ENCODE measurements at regions not wholly inside any gene's neighbourhood (a gene's known extent, or its start where the extent isn't known, plus 50 kb on each side); places are given as distances from the start of the nearest gene placed in this dataset.

GRCh38 chr2:44869761-44870160 is 71.7 kb upstream of the SIX3 start:
- H2AK5ac ChIP-seq (ENCODE audit: low read length, severe bottlenecking) = no peak overlapping the region
- H3K4me2 ChIP-seq (ENCODE audit: low read length, poor library complexity, severe bottlenecking) = no peak overlapping the region
- 50% methylated on average over 3 of the region's 5 CpGs for WGBS
- H2BK12ac ChIP-seq (ENCODE audit: low read length in 2 of 2) = no peak overlapping the region
- no peaks in the 10 kb centered on the region for H3K79me1 ChIP-seq (replicated peaks; ENCODE audit: low read length, poor library complexity, severe bottlenecking)
- H4K8ac ChIP-seq (ENCODE audit: low read length) = no peak overlapping the region
- no peaks in the 10 kb centered on the region for H3K36me3 ChIP-seq (ENCODE audit: control insufficient read depth in 1 of 2, insufficient read depth in 2 of 2, low read depth in 1 of 2, low read length in 2 of 2)
- H3K4me1 ChIP-seq (ENCODE audit: control insufficient read depth, insufficient read depth, low read depth, low read length) = no peaks in the 10 kb centered on the region
- H2BK5ac ChIP-seq (ENCODE audit: low read depth, low read length, poor library complexity, severe bottlenecking) = no peak overlapping the region
- no peak overlapping the region for H2AFZ ChIP-seq (ENCODE audit: low read depth, low read length)
- no peak overlapping the region for H4K91ac ChIP-seq (ENCODE audit: low read length)
- H3K27ac ChIP-seq (ENCODE audit: low read length, poor library complexity, severe bottlenecking) = no peak overlapping the region
- H3K23ac ChIP-seq (ENCODE audit: low read length in 2 of 2) = no peak overlapping the region
- H3K4me3 ChIP-seq (ENCODE audit: insufficient read depth in 1 of 2, low read depth in 1 of 2, low read length in 2 of 2) = no peak overlapping the region
- no peak for DNase-seq
- no peak overlapping the region for H3K4ac ChIP-seq (ENCODE audit: low read depth in 1 of 2, low read length in 2 of 2)
- no peak overlapping the region for H2BK15ac ChIP-seq (ENCODE audit: low read depth, poor library complexity, severe bottlenecking)
- H3K27me3 ChIP-seq (ENCODE audit: control insufficient read depth in 1 of 2, insufficient read depth in 1 of 2, low read length in 2 of 2) = peaks cover 40 to 61% of the 10 kb centered on the region in 2 experiments
- peaks cover 6% of the 10 kb centered on the region for H3K9me3 ChIP-seq (ENCODE audit: control insufficient read depth, low read length)
- H3K14ac ChIP-seq (ENCODE audit: low read length in 2 of 2) = peak overlapping the region in 1 of 2 experiments; percentile 18
- H3K9ac ChIP-seq (ENCODE audit: low read length) = no peak overlapping the region
- H2BK120ac ChIP-seq (ENCODE audit: low read depth, low read length) = no peak overlapping the region
- H3K18ac ChIP-seq (ENCODE audit: low read depth in 1 of 2, low read length in 2 of 2) = no peak overlapping the region

- Histone ChIP-seq H2BK15ac (ENCODE audit: low read depth, poor library complexity, severe bottlenecking) (no peak overlapping the region), H3K23ac (ENCODE audit: low read length in 2 of 2) (no peak overlapping the region), H3K4me3 (ENCODE audit: insufficient read depth in 1 of 2, low read depth in 1 of 2, low read length in 2 of 2) (no peak overlapping the region), H3K9me3 (ENCODE audit: control insufficient read depth, low read length) (peaks cover 21% of the 10 kb centered on the region), H3K14ac (ENCODE audit: low read length in 2 of 2) (no peak overlapping the region), H4K8ac (ENCODE audit: low read length) (no peak overlapping the region), H2BK5ac (ENCODE audit: low read depth, low read length, poor library complexity, severe bottlenecking) (no peak overlapping the region), H3K27me3 (ENCODE audit: control insufficient read depth in 1 of 2, insufficient read depth in 1 of 2, low read length in 2 of 2) (peaks cover 39 to 77% of the 10 kb centered on the region in 2 experiments), H3K27ac (ENCODE audit: low read length, poor library complexity, severe bottlenecking) (no peak overlapping the region), H3K9ac (ENCODE audit: low read length) (no peak overlapping the region), H3K79me1 (replicated peaks; ENCODE audit: low read length, poor library complexity, severe bottlenecking) (no peaks in the 10 kb centered on the region), H3K4me1 (ENCODE audit: control insufficient read depth, insufficient read depth, low read depth, low read length) (no peaks in the 10 kb centered on the region), H3K36me3 (ENCODE audit: control insufficient read depth in 1 of 2, insufficient read depth in 2 of 2, low read depth in 1 of 2, low read length in 2 of 2) (no peaks in the 10 kb centered on the region), H3K4ac (ENCODE audit: low read depth in 1 of 2, low read length in 2 of 2) (no peak overlapping the region), H2AFZ (ENCODE audit: low read depth, low read length) (no peak overlapping the region), H2BK12ac (ENCODE audit: low read length in 2 of 2) (no peak overlapping the region), H3K18ac (ENCODE audit: low read depth in 1 of 2, low read length in 2 of 2) (no peak overlapping the region), H2BK120ac (ENCODE audit: low read depth, low read length) (no peak overlapping the region), H4K91ac (ENCODE audit: low read length) (no peak overlapping the region), H3K4me2 (ENCODE audit: low read length, poor library complexity, severe bottlenecking) (no peak overlapping the region), H2AK5ac (ENCODE audit: low read length, severe bottlenecking) (no peak overlapping the region)
- no peak for DNase-seq
- 79% methylated on average over 7 of the region's 7 CpGs for WGBS
Measured at GRCh38 chr2:44877417-44877816, 64.1 kb upstream of the SIX3 start.

DNA sequence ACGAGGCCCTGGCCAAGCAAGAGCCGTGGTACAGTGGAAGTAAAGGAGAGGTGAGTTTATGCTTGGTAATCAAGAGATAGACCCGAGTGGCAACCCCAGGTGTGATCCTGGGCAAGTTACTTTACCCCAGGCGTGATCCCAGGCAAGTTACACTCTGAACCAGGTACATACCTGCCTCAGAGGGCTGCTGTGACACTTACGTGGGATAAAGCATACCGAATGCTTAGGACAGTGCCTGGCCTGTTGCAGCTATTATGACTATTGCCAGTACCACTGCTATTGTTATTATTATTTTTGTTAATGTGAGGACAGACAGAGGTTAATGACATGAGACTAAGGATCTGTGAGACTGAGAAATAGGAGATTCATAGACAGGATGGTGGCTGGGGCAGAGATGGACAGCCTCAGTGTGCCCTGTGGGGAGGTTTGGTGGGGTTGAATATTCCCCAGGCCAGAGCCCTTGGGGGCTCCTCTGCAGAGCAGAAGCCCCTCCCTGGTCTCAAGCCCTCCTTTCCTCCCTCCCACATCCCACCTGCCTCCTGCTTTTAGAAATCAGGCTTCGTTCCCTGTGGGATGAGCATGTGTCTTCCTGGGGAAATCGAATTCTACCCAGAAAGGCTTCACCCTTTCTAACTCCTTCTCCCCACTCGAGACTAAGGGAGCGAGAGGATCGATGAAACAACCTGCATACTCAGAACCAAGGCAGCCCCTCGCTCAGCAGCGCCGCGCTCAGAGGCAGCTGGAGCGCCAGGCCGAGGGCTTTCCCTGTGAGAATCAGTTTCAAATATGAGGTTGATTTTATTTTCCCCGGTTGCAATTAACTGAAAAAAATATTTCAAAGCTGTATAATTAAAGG is 62.0 kb upstream of the SIX3 start:
- H3K23ac ChIP-seq (ENCODE audit: low read length in 2 of 2) = no peak overlapping the region
- no peaks in the 10 kb centered on the region for H3K79me1 ChIP-seq (replicated peaks; ENCODE audit: low read length, poor library complexity, severe bottlenecking)
- H3K18ac ChIP-seq (ENCODE audit: low read depth in 1 of 2, low read length in 2 of 2) = no peak overlapping the region
- H2BK120ac ChIP-seq (ENCODE audit: low read depth, low read length) = no peak overlapping the region
- no peak overlapping the region for H4K8ac ChIP-seq (ENCODE audit: low read length)
- no peak overlapping the region for H2BK15ac ChIP-seq (ENCODE audit: low read depth, poor library complexity, severe bottlenecking)
- no peak overlapping the region for H3K27ac ChIP-seq (ENCODE audit: low read length, poor library complexity, severe bottlenecking)
- no peak overlapping the region for H2AFZ ChIP-seq (ENCODE audit: low read depth, low read length)
- H3K14ac ChIP-seq (ENCODE audit: low read length in 2 of 2) = no peak overlapping the region
- no peaks in the 10 kb centered on the region for H3K36me3 ChIP-seq (ENCODE audit: control insufficient read depth in 1 of 2, insufficient read depth in 2 of 2, low read depth in 1 of 2, low read length in 2 of 2)
- no peak overlapping the region for H2BK5ac ChIP-seq (ENCODE audit: low read depth, low read length, poor library complexity, severe bottlenecking)
- no peak overlapping the region for H2AK5ac ChIP-seq (ENCODE audit: low read length, severe bottlenecking)
- no peak overlapping the region for H2BK12ac ChIP-seq (ENCODE audit: low read length in 2 of 2)
- peaks cover 21% of the 10 kb centered on the region for H3K9me3 ChIP-seq (ENCODE audit: control insufficient read depth, low read length)
- H4K91ac ChIP-seq (ENCODE audit: low read length) = no peak overlapping the region
- H3K4me3 ChIP-seq (ENCODE audit: insufficient read depth in 1 of 2, low read depth in 1 of 2, low read length in 2 of 2) = no peak overlapping the region
- 83% methylated on average over 18 of the region's 18 CpGs for WGBS
- no peaks in the 10 kb centered on the region for H3K4me1 ChIP-seq (ENCODE audit: control insufficient read depth, insufficient read depth, low read depth, low read length)
- no peak overlapping the region for H3K4ac ChIP-seq (ENCODE audit: low read depth in 1 of 2, low read length in 2 of 2)
- H3K9ac ChIP-seq (ENCODE audit: low read length) = no peak overlapping the region
- DNase-seq = no peak
- H3K4me2 ChIP-seq (ENCODE audit: low read length, poor library complexity, severe bottlenecking) = no peak overlapping the region
- peaks cover 52 to 91% of the 10 kb centered on the region in 2 experiments for H3K27me3 ChIP-seq (ENCODE audit: control insufficient read depth in 1 of 2, insufficient read depth in 1 of 2, low read length in 2 of 2)

GRCh38 chr2:44880125-44880483 is 61.4 kb upstream of the SIX3 start:
- H3K18ac ChIP-seq (ENCODE audit: low read depth in 1 of 2, low read length in 2 of 2) = no peak overlapping the region
- H3K27ac ChIP-seq (ENCODE audit: low read length, poor library complexity, severe bottlenecking) = no peak overlapping the region
- no peak overlapping the region for H2BK120ac ChIP-seq (ENCODE audit: low read depth, low read length)
- H2AK5ac ChIP-seq (ENCODE audit: low read length, severe bottlenecking) = no peak overlapping the region
- no peak overlapping the region for H2AFZ ChIP-seq (ENCODE audit: low read depth, low read length)
- H3K4me3 ChIP-seq (ENCODE audit: insufficient read depth in 1 of 2, low read depth in 1 of 2, low read length in 2 of 2) = no peak overlapping the region
- H4K91ac ChIP-seq (ENCODE audit: low read length) = no peak overlapping the region
- no peak for DNase-seq
- peaks cover 59 to 94% of the 10 kb centered on the region in 2 experiments for H3K27me3 ChIP-seq (ENCODE audit: control insufficient read depth in 1 of 2, insufficient read depth in 1 of 2, low read length in 2 of 2)
- no peak overlapping the region for H4K8ac ChIP-seq (ENCODE audit: low read length)
- no peak overlapping the region for H3K14ac ChIP-seq (ENCODE audit: low read length in 2 of 2)
- no peaks in the 10 kb centered on the region for H3K4me1 ChIP-seq (ENCODE audit: control insufficient read depth, insufficient read depth, low read depth, low read length)
- no peaks in the 10 kb centered on the region for H3K36me3 ChIP-seq (ENCODE audit: control insufficient read depth in 1 of 2, insufficient read depth in 2 of 2, low read depth in 1 of 2, low read length in 2 of 2)
- no peak overlapping the region for H3K4ac ChIP-seq (ENCODE audit: low read depth in 1 of 2, low read length in 2 of 2)
- H3K9me3 ChIP-seq (ENCODE audit: control insufficient read depth, low read length) = peaks cover 19% of the 10 kb centered on the region
- no peaks in the 10 kb centered on the region for H3K79me1 ChIP-seq (replicated peaks; ENCODE audit: low read length, poor library complexity, severe bottlenecking)
- 89% methylated on average over 6 of the region's 8 CpGs for WGBS
- no peak overlapping the region for H2BK5ac ChIP-seq (ENCODE audit: low read depth, low read length, poor library complexity, severe bottlenecking)
- no peak overlapping the region for H2BK12ac ChIP-seq (ENCODE audit: low read length in 2 of 2)
- no peak overlapping the region for H3K4me2 ChIP-seq (ENCODE audit: low read length, poor library complexity, severe bottlenecking)
- no peak overlapping the region for H3K23ac ChIP-seq (ENCODE audit: low read length in 2 of 2)
- H2BK15ac ChIP-seq (ENCODE audit: low read depth, poor library complexity, severe bottlenecking) = no peak overlapping the region
- no peak overlapping the region for H3K9ac ChIP-seq (ENCODE audit: low read length)
